Astrocyte of the spinal cord (primary cell): ENCODE measurements at regions not wholly inside any gene's neighbourhood (a gene's known extent, or its start where the extent isn't known, plus 50 kb on each side); places are given as distances from the start of the nearest gene placed in this dataset.

ENCODE experiments used
- DNase-seq: peaks from one replicate; pipeline ENCODE4 v3.0.0; 2011; ENCODE audit warnings: low read depth, low spot score
- H3K4me3 ChIP-seq: 2 replicates; pipeline ENCODE4 v1.5.1; 2011; ENCODE audit warnings: low read depth, mild to moderate bottlenecking, low read length, moderate library complexity
- in situ Hi-C: cut with HindIII; loops from 2 replicates; pipeline ENCODE4 v1.10.0; 2017; ENCODE audit warnings: low sequenced_read_pairs
- TF ChIP-seq, protein P1 (sequence below): IDR thresholded peaks from 2 replicates; pipeline ENCODE4 v1.5.1; 2012; ENCODE audit warnings: low read depth, mild to moderate bottlenecking, low read length, inconsistent platforms

GRCh38 chr3:189058071-189058470 lies 113.7 kb upstream of the TPRG1 start:
- in situ Hi-C loops: no loop called here
- TF ChIP-seq, protein P1, sequence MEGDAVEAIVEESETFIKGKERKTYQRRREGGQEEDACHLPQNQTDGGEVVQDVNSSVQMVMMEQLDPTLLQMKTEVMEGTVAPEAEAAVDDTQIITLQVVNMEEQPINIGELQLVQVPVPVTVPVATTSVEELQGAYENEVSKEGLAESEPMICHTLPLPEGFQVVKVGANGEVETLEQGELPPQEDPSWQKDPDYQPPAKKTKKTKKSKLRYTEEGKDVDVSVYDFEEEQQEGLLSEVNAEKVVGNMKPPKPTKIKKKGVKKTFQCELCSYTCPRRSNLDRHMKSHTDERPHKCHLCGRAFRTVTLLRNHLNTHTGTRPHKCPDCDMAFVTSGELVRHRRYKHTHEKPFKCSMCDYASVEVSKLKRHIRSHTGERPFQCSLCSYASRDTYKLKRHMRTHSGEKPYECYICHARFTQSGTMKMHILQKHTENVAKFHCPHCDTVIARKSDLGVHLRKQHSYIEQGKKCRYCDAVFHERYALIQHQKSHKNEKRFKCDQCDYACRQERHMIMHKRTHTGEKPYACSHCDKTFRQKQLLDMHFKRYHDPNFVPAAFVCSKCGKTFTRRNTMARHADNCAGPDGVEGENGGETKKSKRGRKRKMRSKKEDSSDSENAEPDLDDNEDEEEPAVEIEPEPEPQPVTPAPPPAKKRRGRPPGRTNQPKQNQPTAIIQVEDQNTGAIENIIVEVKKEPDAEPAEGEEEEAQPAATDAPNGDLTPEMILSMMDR: no peak
- no peak for DNase-seq
- H3K4me3 ChIP-seq: no peak overlapping the region

DNA sequence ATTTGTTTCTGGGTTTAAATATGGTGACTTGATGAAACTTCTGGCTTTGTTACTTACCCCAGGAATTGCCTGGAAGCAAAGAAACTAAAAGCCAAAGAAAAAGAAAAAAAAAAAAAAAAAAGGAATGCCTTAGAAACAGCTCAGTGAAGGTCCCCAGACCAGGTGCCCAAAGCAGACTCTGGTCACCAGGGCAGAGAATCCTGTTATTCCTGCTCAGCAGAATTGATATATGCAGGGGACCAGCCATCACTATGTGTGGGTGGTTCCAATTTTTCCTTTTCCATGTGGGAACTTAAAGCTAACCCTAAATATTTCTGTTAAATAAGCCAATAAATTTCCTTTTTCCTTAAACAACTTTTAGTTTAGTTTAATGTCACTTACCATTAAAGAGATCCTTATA lies 100.8 kb upstream of the TPRG1 start:
- in situ Hi-C loops: no loop called here
- TF ChIP-seq, protein P1: no peak
- DNase-seq: no peak
- H3K4me3 ChIP-seq: no peak overlapping the region

GRCh38 chr3:189071446-189071845 lies 100.3 kb upstream of the TPRG1 start:
- TF ChIP-seq, protein P1: no peak
- in situ Hi-C loops: no loop called here
- DNase-seq: no peak
- no peak overlapping the region for H3K4me3 ChIP-seq

DNA sequence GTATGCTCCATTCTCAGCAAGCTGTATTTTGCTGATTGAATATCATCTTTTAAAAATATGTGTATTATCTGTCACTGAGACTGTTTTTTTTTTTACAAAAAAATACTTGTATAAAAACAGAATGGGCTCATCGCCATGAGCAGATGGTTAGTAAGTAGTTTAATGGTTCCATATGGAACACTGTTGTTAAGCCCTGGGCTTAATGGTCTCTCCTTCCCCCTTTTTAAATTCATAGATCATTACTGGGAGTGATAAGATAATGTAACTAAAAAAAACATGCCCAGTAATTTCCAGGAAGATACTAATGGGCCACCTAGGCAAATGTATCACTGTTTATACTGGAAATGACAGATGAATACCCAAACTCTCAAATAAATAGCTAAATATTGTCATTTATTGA lies 95.3 kb upstream of the TPRG1 start:
- no peak overlapping the region for H3K4me3 ChIP-seq
- no peak for DNase-seq
- in situ Hi-C loops: no loop called here
- TF ChIP-seq, protein P1: no peak

- TF ChIP-seq, protein P1: no peak
- H3K4me3 ChIP-seq: no peak overlapping the region
- no peak for DNase-seq
- in situ Hi-C loops: no loop called here
Measured at GRCh38 chr3:189080745-189081144, 91.0 kb upstream of the TPRG1 start.

DNA sequence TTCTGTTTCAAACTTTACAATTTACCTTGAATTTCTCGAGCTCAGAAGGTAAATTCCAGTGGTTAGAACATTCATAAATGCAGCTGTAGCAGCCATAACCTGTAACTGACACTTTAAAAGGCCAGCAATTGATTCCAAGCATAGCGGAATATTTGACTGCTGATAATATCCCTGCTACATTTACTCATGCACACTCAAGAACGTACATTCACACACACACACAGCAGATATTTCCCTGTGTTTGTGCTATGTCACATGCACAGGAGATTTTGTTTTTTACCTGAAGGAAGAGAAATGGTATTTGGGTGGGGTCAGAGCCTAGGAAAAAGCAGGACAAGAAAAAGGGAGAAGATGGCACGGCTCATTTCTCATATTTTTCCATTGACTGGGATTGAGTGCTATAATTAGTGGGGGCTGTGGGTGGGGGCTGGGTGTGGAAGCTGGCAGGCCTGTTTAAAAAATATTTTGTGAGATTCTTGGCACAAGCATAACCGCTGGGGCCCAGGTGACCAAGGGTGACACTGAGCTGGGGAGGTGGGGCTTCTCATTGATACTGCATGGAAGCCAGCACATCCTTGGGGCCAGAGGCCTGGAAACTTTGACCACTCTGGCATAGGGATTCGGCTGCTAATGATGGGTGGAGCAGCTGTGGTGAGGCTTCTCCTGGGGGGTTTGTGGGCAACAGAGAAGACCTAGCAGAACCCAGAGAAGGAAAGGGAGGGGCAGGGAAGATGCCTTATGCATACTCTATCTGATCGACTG lies 88.9 kb upstream of the TPRG1 start:
- H3K4me3 ChIP-seq: no peak overlapping the region
- in situ Hi-C loops: no loop called here
- TF ChIP-seq, protein P1: no peak
- DNase-seq: no peak
